GM19240 (cell line): ENCODE measurements at regions not wholly inside any gene's neighbourhood (a gene's known extent, or its start where the extent isn't known, plus 50 kb on each side); places are given as distances from the start of the nearest gene placed in this dataset.

Experiments used
- DNase-seq: peaks from one replicate; pipeline ENCODE4 v3.0.0; 2011; ENCODE audit warnings: low spot score; ENCODE audit not compliant: insufficient read length

- no peak for DNase-seq
These were observed 181.4 kb upstream of the PARP11 start for GRCh38 chr12:4054630-4055029.

GRCh38 chr12:4052691-4053090 is 179.5 kb upstream of the PARP11 start:
- no peak for DNase-seq

GRCh38 chr12:4051596-4051995 is 178.4 kb upstream of the PARP11 start:
- DNase-seq = no peak

GRCh38 chr12:4050340-4050739 is 177.1 kb upstream of the PARP11 start:
- no peak for DNase-seq

- no peak for DNase-seq
These were observed 176.3 kb upstream of the PARP11 start for GRCh38 chr12:4049298-4050080.

- DNase-seq = no peak
These were observed 174.2 kb upstream of the PARP11 start for GRCh38 chr12:4047421-4047820.

GRCh38 chr12:4046495-4046840 is 173.3 kb upstream of the PARP11 start:
- DNase-seq = no peak

GRCh38 chr12:4045786-4046494 is 172.7 kb upstream of the PARP11 start:
- DNase-seq = no peak

DNA sequence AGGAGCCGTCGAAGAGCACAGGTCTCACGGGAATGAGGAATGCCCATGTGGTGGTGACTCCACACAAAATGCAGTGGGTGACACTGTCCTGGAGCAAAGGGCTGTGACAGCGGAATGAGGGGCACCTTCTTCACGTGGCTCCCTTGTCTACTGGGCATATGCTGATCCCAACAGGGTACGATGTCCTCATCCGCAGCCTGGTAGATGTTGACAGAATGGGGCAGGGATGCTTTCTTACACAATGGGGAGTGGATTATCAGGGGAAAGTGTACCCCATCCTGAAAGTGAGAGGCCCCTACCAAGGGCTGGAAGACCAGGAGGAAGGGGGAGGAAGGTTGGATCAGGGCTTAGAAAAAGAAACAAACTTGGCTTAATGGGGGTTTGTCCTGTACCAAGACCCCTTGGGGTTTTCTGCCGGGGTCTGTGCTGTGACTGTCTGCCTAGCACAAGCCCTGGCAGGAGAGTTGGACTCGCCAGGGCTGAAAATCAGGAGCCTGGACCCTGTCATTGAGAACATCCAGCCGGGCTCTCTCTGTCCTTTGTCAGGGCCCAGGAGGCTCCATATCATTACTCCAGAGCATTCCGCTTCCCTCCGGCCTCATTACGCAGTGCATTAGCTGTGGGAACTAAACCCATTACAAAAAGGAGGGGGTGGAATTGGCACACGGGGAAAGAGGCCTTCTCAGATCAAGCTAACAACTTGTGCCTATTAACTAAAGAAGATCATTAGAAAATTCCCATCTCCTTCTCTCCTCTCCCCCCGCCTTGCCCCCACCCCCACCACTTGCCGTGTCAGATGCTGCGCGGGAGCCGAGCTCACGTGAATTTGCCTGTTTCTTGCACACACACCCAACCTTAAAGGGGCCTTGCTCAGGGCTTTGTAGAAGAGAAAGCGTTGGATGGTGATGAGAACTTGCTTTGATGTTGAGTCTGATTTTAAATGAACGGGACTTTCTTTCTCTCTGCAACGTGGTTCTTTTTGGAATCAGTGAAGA is 171.8 kb upstream of the PARP11 start:
- DNase-seq = no peak

DNA sequence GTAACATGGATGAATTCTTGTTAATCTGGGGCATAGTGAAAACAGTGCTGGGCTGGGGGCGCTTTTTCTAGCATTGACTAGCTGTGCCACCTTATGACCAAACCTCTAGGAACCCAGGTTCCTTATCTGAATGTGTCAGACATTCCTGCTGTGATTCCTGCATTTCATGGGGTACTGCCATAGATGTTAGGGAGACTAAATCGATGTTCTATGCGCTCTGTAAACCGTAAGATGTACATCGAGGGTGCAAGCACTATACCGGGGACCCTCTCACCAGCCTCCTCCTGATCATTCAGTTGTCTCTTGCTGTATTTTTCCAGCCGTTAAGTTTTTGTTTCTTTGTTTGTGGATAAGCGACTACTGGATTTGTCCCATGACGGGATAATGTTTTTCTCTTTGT is 170.9 kb upstream of the PARP11 start:
- no peak for DNase-seq

DNA sequence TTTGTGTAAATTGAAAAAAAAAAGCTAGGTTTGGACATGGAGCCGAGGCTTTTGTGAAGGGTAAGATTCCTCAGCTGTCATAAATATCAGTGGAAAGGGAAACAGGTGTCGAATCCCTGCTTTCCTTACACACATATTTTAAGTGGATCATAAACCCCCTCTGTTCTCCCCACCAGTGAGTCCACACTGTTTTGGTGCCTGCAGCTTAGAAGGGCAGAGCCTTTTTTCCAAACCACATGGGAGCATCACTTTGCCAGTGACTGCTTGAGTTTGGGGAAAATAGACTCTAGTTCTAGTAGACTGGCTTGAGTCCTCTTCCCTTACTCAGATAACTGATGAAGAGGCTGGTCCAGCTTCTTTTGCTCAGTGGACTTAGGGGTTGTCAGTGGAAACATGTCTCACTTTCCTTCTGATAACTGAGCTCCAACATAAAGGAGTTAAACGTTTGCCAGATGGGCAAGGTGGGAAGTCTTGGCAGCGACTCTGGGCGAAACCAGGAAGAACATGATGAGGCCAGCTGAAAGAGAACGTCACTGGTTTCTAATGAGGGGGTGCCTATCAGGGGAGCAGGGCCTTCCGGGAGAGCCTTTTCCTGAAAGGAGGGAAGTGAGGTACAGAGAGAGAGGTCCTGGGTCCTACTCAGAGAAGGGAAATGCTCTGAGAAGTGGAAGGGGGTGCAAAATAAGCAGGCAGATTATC is 168.1 kb upstream of the PARP11 start:
- no peak for DNase-seq

DNA sequence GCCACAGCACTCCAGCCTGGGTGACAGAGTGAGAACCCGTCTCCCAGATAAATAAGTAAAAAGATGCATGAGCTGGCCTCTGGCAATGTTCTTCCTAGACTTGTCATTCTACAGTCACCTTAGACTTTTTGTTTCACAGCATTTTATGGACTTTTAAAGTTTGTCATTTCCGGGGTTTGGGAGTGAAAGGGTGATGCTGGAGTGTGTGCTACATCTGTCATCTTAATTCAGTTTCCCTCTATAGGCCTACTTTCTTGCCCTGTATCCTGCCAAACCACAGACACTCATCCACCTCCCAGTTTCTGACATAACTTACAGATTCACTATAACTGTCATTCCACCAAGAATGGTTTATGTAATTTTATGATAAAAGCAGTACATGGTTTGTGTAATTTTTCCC is 166.7 kb upstream of the PARP11 start:
- no peak for DNase-seq

DNA sequence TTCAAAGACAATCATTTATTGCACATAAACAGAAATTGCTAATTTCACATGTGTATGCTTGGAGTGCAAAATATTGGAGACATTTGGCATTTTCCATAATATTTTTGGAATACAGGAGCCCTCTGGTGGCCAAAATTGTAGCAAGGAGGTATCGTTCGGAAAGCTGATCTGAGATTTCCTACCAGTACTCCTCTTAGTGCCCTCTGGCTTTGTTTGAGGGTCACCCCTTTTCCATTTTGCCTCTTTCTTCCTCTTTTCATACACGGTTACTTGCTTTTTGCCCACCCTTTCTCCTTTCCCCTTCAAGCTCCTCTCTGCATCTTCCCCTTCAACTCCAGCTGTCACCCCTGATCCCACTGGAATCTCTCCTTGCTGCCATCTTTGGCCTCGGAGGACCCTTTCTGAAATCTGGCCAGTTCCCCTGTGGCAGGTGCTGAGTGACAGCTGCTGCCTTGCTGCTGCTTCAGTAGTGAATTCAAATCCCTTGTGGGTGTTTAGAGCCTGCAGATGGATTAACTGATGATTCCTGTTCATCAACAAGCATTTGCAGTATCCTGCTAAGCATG is 164.6 kb upstream of the PARP11 start:
- no peak for DNase-seq

DNA sequence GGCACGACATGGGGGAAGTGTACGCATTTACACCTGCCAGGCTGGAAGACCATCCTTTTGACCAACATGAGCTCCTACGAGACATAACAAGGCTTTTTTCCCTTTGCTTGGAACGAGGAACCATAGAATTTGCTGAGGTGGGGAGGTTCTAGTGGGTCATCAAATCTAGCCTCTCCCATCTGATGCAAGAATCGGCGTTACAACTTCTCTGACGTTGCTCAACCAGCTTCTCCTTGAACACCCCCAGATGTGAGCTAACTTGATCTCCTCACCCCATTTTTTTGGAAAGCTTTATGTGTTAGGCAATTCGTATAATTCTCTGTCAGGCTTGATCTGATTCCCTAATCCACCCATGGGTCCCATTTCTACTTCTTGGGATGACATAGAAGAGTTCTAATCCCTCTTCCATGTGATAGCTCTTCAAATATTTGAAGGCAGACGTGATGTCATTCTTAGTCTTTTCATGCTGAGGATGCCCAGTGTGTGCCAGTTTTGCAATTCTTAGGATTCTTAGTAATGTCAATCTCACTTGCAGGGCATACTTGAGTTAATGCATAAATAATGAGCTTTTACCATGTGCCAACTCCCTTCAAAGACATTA is 163.6 kb upstream of the PARP11 start:
- DNase-seq = no peak

GRCh38 chr12:4034921-4035320 is 161.7 kb upstream of the PARP11 start:
- DNase-seq = no peak

GRCh38 chr12:4032924-4033615 is 159.9 kb upstream of the PARP11 start:
- no peak for DNase-seq

DNA sequence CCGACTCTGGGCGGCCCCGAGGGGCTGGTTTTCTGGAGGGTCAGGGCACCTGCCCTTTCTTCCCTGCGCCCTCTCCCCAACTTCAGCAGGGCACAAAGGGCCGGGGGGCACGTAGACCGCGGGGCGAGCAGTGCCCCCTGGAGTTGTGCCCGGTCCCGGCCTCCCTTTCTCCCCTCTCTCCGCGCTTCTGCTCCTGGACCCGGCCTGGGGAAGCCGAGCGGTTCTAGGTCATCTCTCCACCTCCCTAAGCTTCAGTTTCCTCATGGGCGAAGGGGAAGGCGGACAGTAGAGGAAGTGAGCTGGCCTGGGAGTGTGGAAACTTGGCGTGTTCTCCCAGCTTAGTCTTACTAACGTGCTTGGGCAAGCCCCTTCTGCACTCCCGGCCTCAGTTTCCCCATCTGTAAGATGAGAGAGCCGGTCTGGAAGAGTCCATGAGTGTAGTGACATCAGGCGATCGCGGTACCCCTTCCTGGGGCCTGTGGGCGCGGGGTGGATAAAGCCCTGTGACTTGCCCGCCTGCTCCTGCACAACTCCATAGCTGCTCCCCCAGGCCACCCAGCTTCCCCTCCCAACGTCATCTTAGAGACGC is 158.6 kb upstream of the PARP11 start:
- DNase-seq = no peak

DNA sequence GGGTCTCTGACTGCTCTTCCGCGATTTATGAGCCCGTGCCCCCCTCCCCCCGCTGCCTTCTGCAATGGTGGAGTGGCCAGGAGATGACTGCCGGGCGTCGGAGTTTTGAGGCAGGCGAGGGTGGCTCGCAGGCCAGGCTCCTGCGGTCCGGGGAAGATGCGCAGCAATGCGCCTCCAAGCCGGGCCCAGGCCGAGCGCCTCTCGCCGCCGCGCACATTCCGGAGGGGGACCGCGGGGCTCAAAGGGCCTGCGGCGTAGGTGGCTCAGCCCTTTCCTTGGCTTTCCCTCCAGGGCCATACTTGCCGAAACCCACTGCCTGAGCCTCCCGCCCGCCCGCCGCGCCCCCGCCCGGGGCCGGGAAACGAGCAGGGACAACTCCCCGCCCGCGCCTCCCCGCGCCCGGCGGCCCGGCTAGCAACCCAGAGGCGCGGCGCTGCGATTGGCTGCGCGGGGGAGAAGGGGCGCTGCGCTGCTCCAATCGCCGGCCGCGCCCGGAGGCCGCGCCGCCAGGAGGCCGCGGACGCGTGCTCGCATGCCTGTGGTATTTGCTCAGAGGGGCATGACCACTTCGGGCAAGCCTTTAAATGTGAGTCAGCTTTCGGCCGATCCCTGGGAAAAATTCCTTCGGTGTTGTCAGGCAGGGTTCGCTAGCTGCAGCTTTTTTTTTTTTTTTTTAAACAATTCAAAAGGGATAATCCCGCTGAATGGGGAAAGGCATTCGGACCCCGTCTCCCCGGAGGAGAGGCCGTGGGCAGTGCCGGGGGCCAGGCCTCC is 157.9 kb upstream of the PARP11 start:
- DNase-seq = peak; percentile 86

- no peak for DNase-seq
These were observed 154.2 kb upstream of the PARP11 start for GRCh38 chr12:4027412-4027811.
